ENCODE measurements at regions not wholly inside any gene's neighbourhood (a gene's known extent, or its start where the extent isn't known, plus 50 kb on each side); places are given as distances from the start of the nearest gene placed in this dataset.

DNA sequence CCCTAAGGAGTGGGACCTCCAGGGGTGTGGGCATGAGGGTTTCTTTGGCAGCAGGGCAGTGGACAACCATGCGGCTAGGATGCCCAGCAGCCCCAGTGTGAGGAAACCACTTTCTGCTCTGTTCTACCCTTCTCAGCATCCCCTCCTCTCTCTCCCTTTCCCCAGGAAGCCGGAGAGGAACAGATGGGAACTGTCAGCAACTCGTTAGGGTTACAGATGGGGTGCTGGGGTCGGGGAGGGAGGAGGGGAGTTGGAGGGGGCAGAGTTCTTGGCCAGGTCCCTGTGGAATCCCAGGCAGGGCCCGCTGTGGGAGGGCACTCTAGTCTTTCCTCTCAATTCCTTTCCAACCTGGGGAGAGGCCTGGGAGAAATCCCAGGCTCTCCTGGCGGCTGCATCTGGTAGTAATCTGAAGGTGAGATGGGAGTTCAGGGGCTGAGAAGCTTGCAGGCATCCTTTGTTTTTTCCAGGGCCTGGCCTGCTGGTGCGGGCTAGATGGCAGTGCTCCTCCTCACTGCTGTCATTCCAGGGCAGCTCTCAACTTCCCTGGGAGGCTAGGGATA lies 93.9 kb upstream of the CSF3R start:
- Mint-ChIP-seq H3K36me3 (no peaks in the 10 kb centered on the region), H3K27ac (no peak overlapping the region), H3K4me3 (no peak overlapping the region), H3K9me3 (no peaks in the 10 kb centered on the region), H3K4me1 (no peaks in the 10 kb centered on the region), H3K27me3 (ENCODE audit: low read depth in 2 of 2) (peaks cover 20 to 27% of the 10 kb centered on the region in 2 donors)
- 67% methylated on average over 6 of the region's 7 CpGs for WGBS (ENCODE audit: insufficient coverage)
- Histone ChIP-seq H3K36me3 (ENCODE audit: control insufficient read depth, insufficient read depth, low read length) (no peaks in the 10 kb centered on the region), H3K4me3 (ENCODE audit: low read length) (no peak overlapping the region), H3K27ac (ENCODE audit: low read length) (no peak overlapping the region), H3K27me3 (ENCODE audit: control insufficient read depth, insufficient read depth, low read length) (no peaks in the 10 kb centered on the region), H3K9me3 (ENCODE audit: control insufficient read depth, insufficient read depth, low read length) (no peaks in the 10 kb centered on the region), H3K4me1 (ENCODE audit: control insufficient read depth, insufficient read depth, low read length) (no peaks in the 10 kb centered on the region)
- intact Hi-C loops (cut with micrococcal nuclease) = loop anchor here (2.0 to 5.0 kb wide), 2 partner anchors 74 to 746 kb away; no protein-coding TSS in a partner anchor
- DNase-seq (no peak), ATAC-seq (no peak)
- no peak for TF ChIP-seq CTCF (IDR thresholded peaks at IDR 0.05)

GRCh38 chr1:36576118-36576517 lies 93.4 kb upstream of the CSF3R start:
- intact Hi-C loops (cut with micrococcal nuclease) = loop anchor here (2.0 to 5.0 kb wide), 2 partner anchors 75 to 746 kb away; no protein-coding TSS in a partner anchor
- Mint-ChIP-seq H3K4me3 (no peak overlapping the region), H3K4me1 (no peaks in the 10 kb centered on the region), H3K9me3 (no peaks in the 10 kb centered on the region), H3K36me3 (no peaks in the 10 kb centered on the region), H3K27me3 (ENCODE audit: low read depth in 2 of 2) (peaks cover 20 to 27% of the 10 kb centered on the region in 2 donors), H3K27ac (no peak overlapping the region)
- Histone ChIP-seq H3K36me3 (ENCODE audit: control insufficient read depth, insufficient read depth, low read length) (no peaks in the 10 kb centered on the region), H3K27me3 (ENCODE audit: control insufficient read depth, insufficient read depth, low read length) (no peaks in the 10 kb centered on the region), H3K4me1 (ENCODE audit: control insufficient read depth, insufficient read depth, low read length) (no peaks in the 10 kb centered on the region), H3K27ac (ENCODE audit: low read length) (no peak overlapping the region), H3K4me3 (ENCODE audit: low read length) (no peak overlapping the region), H3K9me3 (ENCODE audit: control insufficient read depth, insufficient read depth, low read length) (no peaks in the 10 kb centered on the region)
- under 1% methylated on average over 7 of the region's 7 CpGs for WGBS (ENCODE audit: insufficient coverage)
- TF ChIP-seq CTCF (IDR thresholded peaks at IDR 0.05) = peak; percentile 65
- DNase-seq (peak; percentile 45 to 69), ATAC-seq (peak; percentile 53 to 78 (median 60))

- no peaks in the 10 kb centered on the region for H3K27me3 ChIP-seq (ENCODE audit: control insufficient read depth, insufficient read depth, low read length)
- H3K27ac ChIP-seq (ENCODE audit: low read length) = no peak overlapping the region
- Mint-ChIP-seq H3K36me3 (no peaks in the 10 kb centered on the region), H3K9me3 (no peaks in the 10 kb centered on the region), H3K27ac (no peak overlapping the region), H3K4me1 (no peaks in the 10 kb centered on the region), H3K4me3 (no peak overlapping the region), H3K27me3 (ENCODE audit: low read depth in 2 of 2) (peaks cover 20 to 27% of the 10 kb centered on the region in 2 donors)
- no peak for DNase-seq
- H3K9me3 ChIP-seq (ENCODE audit: control insufficient read depth, insufficient read depth, low read length) = no peaks in the 10 kb centered on the region
- no peaks in the 10 kb centered on the region for H3K4me1 ChIP-seq (ENCODE audit: control insufficient read depth, insufficient read depth, low read length)
- ATAC-seq = no peak
- H3K4me3 ChIP-seq (ENCODE audit: low read length) = no peak overlapping the region
- no peak for TF ChIP-seq CTCF (IDR thresholded peaks at IDR 0.05)
- WGBS (ENCODE audit: insufficient coverage) = 62% methylated on average over 6 of the region's 6 CpGs
- intact Hi-C loops (cut with micrococcal nuclease) = no loop called here
- no peaks in the 10 kb centered on the region for H3K36me3 ChIP-seq (ENCODE audit: control insufficient read depth, insufficient read depth, low read length)
Observed at GRCh38 chr1:36573445-36573844, 90.7 kb upstream of the CSF3R start.

DNA sequence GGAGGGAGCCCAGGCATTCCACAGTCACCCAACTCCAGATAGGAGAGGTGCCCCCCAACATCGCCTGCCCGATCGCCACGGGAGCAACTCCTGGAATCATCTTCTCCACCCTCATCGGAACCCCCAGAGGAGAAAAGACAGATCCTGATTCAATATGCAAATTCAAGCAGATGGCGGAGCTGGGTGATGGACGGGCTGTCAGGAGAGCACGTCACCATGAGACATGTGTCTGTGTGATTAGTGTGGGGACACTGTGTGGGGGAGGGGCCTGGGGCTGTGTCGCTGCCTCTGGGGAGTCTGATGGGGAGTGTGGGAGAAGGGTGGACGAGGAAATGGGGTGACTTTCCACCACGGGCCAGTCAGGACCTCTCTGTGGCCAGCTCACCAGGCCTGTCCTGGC lies 90.2 kb upstream of the CSF3R start:
- no peaks in the 10 kb centered on the region for H3K36me3 ChIP-seq (ENCODE audit: control insufficient read depth, insufficient read depth, low read length)
- H3K4me3 Mint-ChIP-seq = no peak overlapping the region
- no peak overlapping the region for H3K27ac ChIP-seq (ENCODE audit: low read length)
- no peaks in the 10 kb centered on the region for H3K9me3 Mint-ChIP-seq
- H3K27me3 ChIP-seq (ENCODE audit: control insufficient read depth, insufficient read depth, low read length) = no peaks in the 10 kb centered on the region
- H3K27me3 Mint-ChIP-seq (ENCODE audit: low read depth in 2 of 2) = peaks cover 20 to 27% of the 10 kb centered on the region in 2 donors
- intact Hi-C loops (cut with micrococcal nuclease) = no loop called here
- ATAC-seq (no peak), DNase-seq (no peak)
- no peaks in the 10 kb centered on the region for H3K4me1 Mint-ChIP-seq
- H3K4me3 ChIP-seq (ENCODE audit: low read length) = no peak overlapping the region
- H3K36me3 Mint-ChIP-seq = no peaks in the 10 kb centered on the region
- H3K9me3 ChIP-seq (ENCODE audit: control insufficient read depth, insufficient read depth, low read length) = no peaks in the 10 kb centered on the region
- no peak overlapping the region for H3K27ac Mint-ChIP-seq
- TF ChIP-seq CTCF (IDR thresholded peaks at IDR 0.05) = no peak
- no peaks in the 10 kb centered on the region for H3K4me1 ChIP-seq (ENCODE audit: control insufficient read depth, insufficient read depth, low read length)
- WGBS (ENCODE audit: insufficient coverage) = 60% methylated on average over 11 of the region's 11 CpGs

Measured in natural killer cell (primary cell).